ENCODE measurements at regions not wholly inside any gene's neighbourhood (a gene's known extent, or its start where the extent isn't known, plus 50 kb on each side); places are given as distances from the start of the nearest gene placed in this dataset.

DNA sequence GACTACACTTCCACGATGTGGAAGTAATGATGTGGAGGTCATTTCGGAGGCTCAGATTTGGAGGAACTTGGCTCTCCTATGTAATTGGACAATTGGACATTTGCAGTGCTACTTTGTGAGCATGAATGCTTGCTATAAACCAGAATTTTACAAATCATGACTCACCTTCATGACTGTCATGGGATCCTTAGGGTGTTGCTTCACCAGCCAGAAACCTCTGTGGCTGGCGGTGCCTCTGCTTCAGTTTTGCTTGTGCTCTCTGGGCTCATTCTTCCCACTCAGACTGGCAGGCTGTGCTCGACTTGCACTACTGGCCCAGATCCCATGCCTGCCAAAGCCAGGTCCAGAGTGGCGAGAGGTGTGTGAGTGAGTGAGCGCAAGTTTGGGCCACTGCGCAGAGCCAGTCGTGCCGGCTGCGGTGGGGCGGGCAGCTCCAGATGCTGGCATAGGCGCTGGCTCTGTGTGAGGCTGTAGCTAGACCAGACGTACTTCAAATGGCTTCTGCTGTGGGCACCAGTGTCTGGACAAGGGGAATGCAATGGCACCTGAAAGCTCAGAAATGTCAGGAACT lies 387.8 kb downstream of the AEBP2 start:
- no peak overlapping the region for H3K4ac ChIP-seq (ENCODE audit: low read depth, low read length)
- H4K8ac ChIP-seq (ENCODE audit: low read depth in 2 of 2, low read length in 2 of 2), result no peak overlapping the region
- DNase-seq (peak; percentile 18), ATAC-seq (ENCODE audit: low read depth) (no peak)
- H3K14ac ChIP-seq (replicated peaks; ENCODE audit: low read depth, low read length), result 0 out of 2 replicates have a peak overlapping the region, but pooled peaks have one; percentile 15
- H3K18ac ChIP-seq (ENCODE audit: low read depth, low read length), result no peak overlapping the region
- H2AK5ac ChIP-seq (ENCODE audit: low read depth, low read length), result no peak overlapping the region
- dilution Hi-C loops (cut with HindIII; ENCODE audit: low sequenced_read_pairs, unreplicated experiment), result no loop called here
- no peak overlapping the region for H3K56ac ChIP-seq (ENCODE audit: extremely low read depth, insufficient read depth, low read length)
- CTCF ChIA-PET, result no interaction called here
- H2BK120ac ChIP-seq (ENCODE audit: low read depth, low read length), result no peak overlapping the region
- no peak overlapping the region for H3K4me2 ChIP-seq (ENCODE audit: low read depth, low read length)
- H3K9me1 ChIP-seq (ENCODE audit: insufficient read depth, low read length), result no peaks in the 10 kb centered on the region
- in situ Hi-C loops (cut with MboI; ENCODE audit: low sequenced_read_pairs), result no loop called here
- no peak overlapping the region for H2BK5ac ChIP-seq (ENCODE audit: low read depth, low read length, poor library complexity, severe bottlenecking)
- no peak overlapping the region; the same call in 2 of the 3 replicates for H2BK15ac ChIP-seq (ENCODE audit: low read depth, low read length)
- WGBS, 2 experiments (ENCODE audit: extremely low coverage in 2 of 2, insufficient read length in 1 of 2), result 100% methylated on average over 1 of the region's 13 CpGs; no CpG with 5 or more reads in 1 of the 2 experiments
- POLR2A ChIA-PET (ENCODE audit: unreplicated experiment), result no interaction called here
- peak overlapping the region; percentile 7 for H2AFZ ChIP-seq (replicated peaks; ENCODE audit: low read length, poor library complexity)
- no peak overlapping the region for H4K91ac ChIP-seq (ENCODE audit: insufficient read depth, low read depth, low read length)
- TF ChIP-seq RCOR1 (IDR thresholded peaks at IDR 0.05; ENCODE audit: insufficient replicate concordance, low read length) (no peak), RAD21 (IDR thresholded peaks at IDR 0.05; ENCODE audit: low read length) (no peak), USF2 (IDR thresholded peaks at IDR 0.05; ENCODE audit: low read depth, low read length) (no peak), RFX5 (IDR thresholded peaks at IDR 0.05; ENCODE audit: low read depth, low read length) (no peak), CEBPB (IDR thresholded peaks at IDR 0.05; ENCODE audit: low read depth, low read length) (peak; percentile 67), MAZ (IDR thresholded peaks at IDR 0.05; ENCODE audit: borderline replicate concordance, low read depth, low read length) (no peak)
- H3K27me3 ChIP-seq (ENCODE audit: control insufficient read depth, insufficient read depth, low read length), result no peaks in the 10 kb centered on the region
- H3K9ac ChIP-seq (ENCODE audit: low read depth, low read length), result no peak overlapping the region
- no peak overlapping the region for H4K5ac ChIP-seq (ENCODE audit: low read depth, low read length)
- no peak overlapping the region for H2BK20ac ChIP-seq (ENCODE audit: low read depth, low read length)
- BruUV-seq (replicated peaks), result no TSS peak
- H3K4me1 ChIP-seq (ENCODE audit: control insufficient read depth, insufficient read depth, low read length), result no peaks in the 10 kb centered on the region
- H3K4me3 ChIP-seq (ENCODE audit: insufficient read depth, low read depth, low read length), result no peak overlapping the region
- peaks cover 10% of the 10 kb centered on the region; the same call in 1 of the 2 replicates for H3K9me3 ChIP-seq (ENCODE audit: control insufficient read depth, insufficient read depth, low read length)
- H4K20me1 ChIP-seq (ENCODE audit: insufficient read depth, low read length), result no peaks in the 10 kb centered on the region
- no peak overlapping the region for H3K27ac ChIP-seq (ENCODE audit: insufficient read depth, low read length)
- intact Hi-C loops (cut with micrococcal nuclease), result no loop called here
- peak overlapping the region; percentile 24 for H2AK9ac ChIP-seq (replicated peaks; ENCODE audit: low read depth, low read length, poor library complexity)
- H3K23ac ChIP-seq (ENCODE audit: low read depth, low read length), result no peak overlapping the region
- H3K79me1 ChIP-seq (ENCODE audit: low read depth in 1 of 2, low read length in 2 of 2), result no peaks in the 10 kb centered on the region
- H3K36me3 ChIP-seq (ENCODE audit: control insufficient read depth, insufficient read depth, low read length), result no peaks in the 10 kb centered on the region
